Progenitor cell of endocrine pancreas (in vitro differentiated cells): ENCODE measurements at regions not wholly inside any gene's neighbourhood (a gene's known extent, or its start where the extent isn't known, plus 50 kb on each side); places are given as distances from the start of the nearest gene placed in this dataset.
A peak's percentile ranks its signal among the peaks of the same experiment; 100 is the strongest.
"Not testable (repeated sequence)": the region's sequence is repeated elsewhere in the genome, so short reads cannot be mapped to it uniquely, and the experiment has no call there.

Source experiments
- DNase-seq: peaks from one replicate; pipeline ENCODE4 v3.0.0; 2021; ENCODE audit warnings: low spot score; ENCODE audit not compliant: unreplicated experiment
- H3K27ac Mint-ChIP-seq: 2 replicates; pipeline ENCODE4 v1.8.0; 2021; ENCODE audit warnings: mild to moderate bottlenecking, moderate library complexity, mixed read lengths
- H3K27me3 Mint-ChIP-seq: 2 replicates; pipeline ENCODE4 v1.8.0; 2021; ENCODE audit warnings: mixed read lengths
- H3K36me3 Mint-ChIP-seq: 2 replicates; pipeline ENCODE4 v1.8.0; 2022; ENCODE audit warnings: mixed read lengths; ENCODE audit not compliant: insufficient read depth
- H3K4me1 Mint-ChIP-seq: 2 replicates; pipeline ENCODE4 v1.8.0; 2021; ENCODE audit warnings: low read depth, mixed read lengths
- H3K4me3 Mint-ChIP-seq: 2 replicates; pipeline ENCODE4 v1.8.0; 2021; ENCODE audit warnings: low read depth, mild to moderate bottlenecking, moderate library complexity, mixed read lengths
- H3K9me3 Mint-ChIP-seq: 2 replicates; pipeline ENCODE4 v1.8.0; 2021; ENCODE audit warnings: low read depth, mixed read lengths
- CTCF ChIP-seq: fragments of 200-600 bp; sonication (generic); IDR thresholded peaks from one replicate; pipeline ENCODE4 v1.5.0; 2021; ENCODE audit warnings: antibody characterized with exemption, mild to moderate bottlenecking; ENCODE audit not compliant: unreplicated experiment

DNA sequence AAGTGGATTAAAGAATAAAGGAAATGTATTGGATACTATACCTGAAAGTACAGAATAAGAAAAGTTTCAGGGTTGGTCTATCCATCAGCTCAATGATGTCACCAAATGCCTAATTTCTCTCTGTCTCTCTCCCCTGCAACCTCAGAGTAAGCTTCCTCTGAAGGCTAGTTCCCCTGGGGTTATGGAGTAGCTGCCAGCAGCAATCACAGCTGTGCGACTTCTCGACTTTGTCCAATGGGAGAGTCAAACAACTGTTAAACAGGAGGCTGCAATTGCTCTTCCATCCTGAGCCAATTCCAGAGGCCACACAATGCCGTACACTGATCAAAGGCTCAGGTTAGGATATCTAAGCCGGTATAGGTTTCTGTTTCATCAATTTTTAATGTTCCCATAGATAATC is 95.3 kb upstream of the FANCL start:
- H3K4me3 Mint-ChIP-seq = no peak overlapping the region
- DNase-seq = no peak
- H3K27me3 Mint-ChIP-seq = no peaks in the 10 kb centered on the region
- no peaks in the 10 kb centered on the region for H3K9me3 Mint-ChIP-seq
- H3K4me1 Mint-ChIP-seq = no peaks in the 10 kb centered on the region
- no peaks in the 10 kb centered on the region for H3K36me3 Mint-ChIP-seq
- TF ChIP-seq CTCF = no peak
- H3K27ac Mint-ChIP-seq = no peak overlapping the region

GRCh38 chr2:58334414-58334813 is 93.3 kb upstream of the FANCL start:
- Mint-ChIP-seq H3K27ac (no peak overlapping the region), H3K4me1 (no peaks in the 10 kb centered on the region), H3K27me3 (no peaks in the 10 kb centered on the region), H3K9me3 (no peaks in the 10 kb centered on the region), H3K36me3 (no peaks in the 10 kb centered on the region), H3K4me3 (no peak overlapping the region)
- DNase-seq = no peak
- no peak for TF ChIP-seq CTCF

DNA sequence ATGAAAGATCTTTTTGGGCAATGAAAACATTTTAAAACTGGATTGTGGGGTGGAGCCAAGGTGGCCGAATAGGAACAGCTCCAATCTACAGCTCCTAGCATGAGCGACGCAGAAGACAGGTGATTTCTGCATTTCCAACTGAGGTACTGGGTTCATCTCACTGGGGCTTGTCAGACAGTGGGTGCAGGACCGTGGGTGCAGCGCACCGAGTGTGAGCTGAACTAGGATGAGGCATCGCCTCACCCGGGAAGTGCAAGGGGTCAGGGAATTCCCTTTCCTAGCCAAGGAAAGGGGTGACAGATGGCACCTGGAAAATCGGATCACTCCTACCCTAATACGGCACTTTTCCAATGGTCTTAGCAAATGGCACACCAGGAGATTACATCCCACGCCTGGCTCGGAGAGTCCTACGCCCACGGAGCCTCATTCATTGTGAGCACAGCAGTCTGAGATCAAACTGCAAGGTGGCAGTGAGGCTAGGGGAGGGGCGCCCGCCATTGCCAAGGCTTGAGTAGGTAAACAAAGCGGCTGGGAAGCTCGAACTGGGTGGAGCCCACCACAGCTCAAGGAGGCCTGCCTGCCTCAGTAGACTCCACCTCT is 84.3 kb upstream of the FANCL start:
- not testable (repeated sequence) for H3K27ac Mint-ChIP-seq, DNase-seq, H3K4me3 Mint-ChIP-seq, H3K27me3 Mint-ChIP-seq, H3K4me1 Mint-ChIP-seq, H3K36me3 Mint-ChIP-seq, H3K9me3 Mint-ChIP-seq

DNA sequence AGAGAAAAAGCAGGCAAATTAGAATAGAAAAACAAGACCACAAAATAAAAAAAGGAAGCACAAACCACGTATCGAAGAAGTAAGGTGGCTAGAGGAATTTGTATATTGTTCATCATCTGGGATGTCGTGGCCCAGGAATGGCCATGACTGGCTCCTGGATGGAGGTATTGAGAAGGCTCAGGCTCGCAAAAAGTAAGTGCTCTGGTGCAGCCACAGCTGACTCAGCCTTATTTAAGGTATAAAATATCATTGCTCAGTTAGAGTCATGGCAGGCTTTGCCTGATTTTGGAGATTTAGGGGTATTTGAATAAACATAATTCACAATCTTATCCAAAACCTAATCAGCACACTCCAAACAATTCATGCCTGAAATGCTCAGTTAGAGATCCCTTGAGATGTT is 78.4 kb upstream of the FANCL start:
- TF ChIP-seq CTCF = no peak
- Mint-ChIP-seq H3K9me3 (peaks cover 12% of the 10 kb centered on the region), H3K27ac (peak overlapping the region; percentile 17), H3K27me3 (peaks cover 35% of the 10 kb centered on the region), H3K4me1 (peaks cover 4% of the 10 kb centered on the region), H3K36me3 (peaks cover 2% of the 10 kb centered on the region), H3K4me3 (no peak overlapping the region)
- no peak for DNase-seq

GRCh38 chr2:58318949-58319348 is 77.8 kb upstream of the FANCL start:
- DNase-seq, H3K4me3 Mint-ChIP-seq, H3K36me3 Mint-ChIP-seq, H3K4me1 Mint-ChIP-seq: not testable (repeated sequence)
- peak overlapping the region; percentile 17 for H3K27ac Mint-ChIP-seq
- peaks cover 18% of the 10 kb centered on the region for H3K9me3 Mint-ChIP-seq
- peaks cover 40% of the 10 kb centered on the region for H3K27me3 Mint-ChIP-seq

DNA sequence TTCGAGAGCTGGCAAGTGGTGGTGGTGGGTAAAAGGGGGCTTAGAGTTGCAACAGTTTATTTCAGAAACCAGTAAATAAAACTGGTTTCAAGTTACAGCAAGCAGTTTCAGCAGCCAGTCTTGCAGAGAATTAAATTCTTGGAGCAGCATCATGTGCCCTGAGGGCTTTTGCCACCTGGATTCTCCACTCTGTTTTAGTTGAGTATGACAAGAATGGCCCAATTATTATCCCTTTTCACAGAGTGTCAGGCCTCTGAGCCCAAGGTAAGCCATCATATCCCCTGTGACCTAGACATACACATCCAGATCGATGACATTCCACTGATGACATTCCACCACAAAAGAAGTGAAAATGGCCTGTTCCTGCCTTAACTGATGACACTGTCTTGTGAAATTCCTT is 72.8 kb upstream of the FANCL start:
- Mint-ChIP-seq H3K27ac (no peak overlapping the region), H3K4me1 (peaks cover 2% of the 10 kb centered on the region), H3K4me3 (no peak overlapping the region), H3K36me3 (peaks cover 2% of the 10 kb centered on the region), H3K27me3 (peaks cover 45% of the 10 kb centered on the region), H3K9me3 (peaks cover 23% of the 10 kb centered on the region)
- no peak for TF ChIP-seq CTCF
- no peak for DNase-seq
